A549 (cell line): ENCODE measurements at regions not wholly inside any gene's neighbourhood (a gene's known extent, or its start where the extent isn't known, plus 50 kb on each side); places are given as distances from the start of the nearest gene placed in this dataset.
A peak's percentile ranks its signal among the peaks of the same experiment; 100 is the strongest.

Experiments used
- ATAC-seq, 2 experiments: fragments of 200-7000 bp in 1 of 2; fragments of >200 bp in 1 of 2; cut with Nextera tagmentation in 1 of 2; cut with Tn5 transposase in 1 of 2; 3 replicates each; pipeline versions ENCODE4 v1.8.0 to v1.9.1; 2018 to 2020; ENCODE audit warnings: mild to moderate bottlenecking in 1 of 2, moderate library complexity in 1 of 2
- CTCF ChIA-PET: fragments of 300-600 bp; sonication (Branson Sonifier 250); formaldehyde crosslinking; extraction: SDS; loops from one replicate; lab custom pipeline; 2021; ENCODE audit warnings: antibody characterized with exemption, inconsistent platforms; lab: Yijun Ruan, JAX
- POLR2A ChIA-PET: fragments of 350-600 bp; formaldehyde crosslinking; extraction: SDS; loops from one replicate; lab custom pipeline; 2021; ENCODE audit warnings: antibody characterized with exemption, inconsistent platforms; lab: Yijun Ruan, JAX
- DNase-seq, 2 experiments: peaks; one replicate each; pipeline versions ENCODE4 v3.0.0 to v3.0.0-alpha.2; 2011 to 2016; ENCODE audit warnings: low read depth in 1 of 2, low spot score in 1 of 2
- FAIRE-seq: peaks from 2 replicates; lab custom pipeline; 2011; peaks lifted over from hg19 to GRCh38; lab: Jason Lieb, UNC
- H3K27ac ChIP-seq, 2 experiments: fragments of >200 bp; sonication (Bioruptor Twin); formaldehyde crosslinking; 3 replicates each; pipeline ENCODE4 v1.5.1; 2016 to 2017
- H3K4me1 ChIP-seq: fragments of >200 bp; sonication (Bioruptor Twin); formaldehyde crosslinking; 3 replicates; pipeline ENCODE4 v1.6.1; 2016
- H3K4me2 ChIP-seq: fragments of >200 bp; sonication (Bioruptor Twin); formaldehyde crosslinking; 3 replicates; pipeline ENCODE4 v1.6.1; 2016
- H3K4me3 ChIP-seq: fragments of >200 bp; sonication (Bioruptor Twin); formaldehyde crosslinking; 3 replicates; pipeline ENCODE4 v1.5.1; 2016
- H3K9me3 ChIP-seq: fragments of >200 bp; sonication (Bioruptor Twin); formaldehyde crosslinking; 3 replicates; pipeline ENCODE4 v1.6.1; 2016
- HDAC2 ChIP-seq: fragments of 200-600 bp; sonication (generic); IDR thresholded peaks from 2 replicates; pipeline ENCODE4 v1.6.1; 2016
- HOXB13 ChIP-seq: fragments of 250-450 bp; sonication (Bioruptor Pico); IDR thresholded peaks from 2 replicates; pipeline ENCODE4 v1.5.0; 2020; ENCODE audit warnings: low read depth, mild to moderate bottlenecking, moderate library complexity
- JUNB ChIP-seq: fragments of >200 bp; sonication (Bioruptor Twin); formaldehyde crosslinking; IDR thresholded peaks from 2 replicates; pipeline ENCODE4 v1.6.1; 2016
- KDM1A ChIP-seq: fragments of 200-600 bp; sonication (generic); IDR thresholded peaks from 2 replicates; pipeline ENCODE4 v1.6.1; 2016; ENCODE audit warnings: low read depth, mild to moderate bottlenecking
- KDM5A ChIP-seq: fragments of 200-600 bp; sonication (generic); IDR thresholded peaks from 2 replicates; pipeline ENCODE4 v1.6.1; 2016; ENCODE audit warnings: antibody characterized with exemption, mild to moderate bottlenecking
- MAFK ChIP-seq: fragments of 450-650 bp; IDR thresholded peaks from 2 replicates; pipeline ENCODE4 v1.6.1; 2014; ENCODE audit not compliant: partially characterized antibody
- POLR2A ChIP-seq: IDR thresholded peaks from 2 replicates; pipeline ENCODE4 v1.6.1; 2012; ENCODE audit warnings: mild to moderate bottlenecking, low read length
- RCOR1 ChIP-seq: fragments of 150-350 bp; IDR thresholded peaks from 2 replicates; pipeline ENCODE4 v1.6.1; 2014; ENCODE audit warnings: antibody characterized with exemption, low read length, low read depth
- TP53 ChIP-seq: fragments of 250-450 bp; sonication (Bioruptor Pico); IDR thresholded peaks from 2 replicates; pipeline ENCODE4 v1.5.0; 2021; ENCODE audit warnings: mild to moderate bottlenecking, moderate library complexity
- ZNF302 ChIP-seq: fragments of 250-450 bp; sonication (Bioruptor Pico); IDR thresholded peaks from 2 replicates; pipeline ENCODE4 v1.9.0; 2021; ENCODE audit warnings: inconsistent platforms, mild to moderate bottlenecking, moderate library complexity
- WGBS: methylation state at CpG from one replicate; pipeline ENCODE4 v1.1.6; 2017; ENCODE audit errors: missing lambda C conversion rate; 5-methylcytosine and 5-hydroxymethylcytosine counted together
- TF ChIP-seq, protein P1 (sequence below): fragments of >200 bp; sonication (Bioruptor Twin); formaldehyde crosslinking; IDR thresholded peaks from 3 replicates; pipeline ENCODE4 v1.6.1; 2016
- TF ChIP-seq, protein P2 (sequence below): fragments of 200-600 bp; sonication (generic); IDR thresholded peaks from 2 replicates; pipeline ENCODE4 v1.6.1; 2016; ENCODE audit warnings: antibody characterized with exemption, mild to moderate bottlenecking, moderate library complexity
- TF ChIP-seq, protein P3 (sequence below): fragments of 150-350 bp; IDR thresholded peaks from 2 replicates; pipeline ENCODE4 v1.6.1; 2014; ENCODE audit warnings: low read depth, mild to moderate bottlenecking, low read length
- TF ChIP-seq, protein P4 (sequence below): IDR thresholded peaks from 2 replicates; pipeline ENCODE4 v1.6.1; 2012; ENCODE audit warnings: low read depth, borderline replicate concordance

DNA sequence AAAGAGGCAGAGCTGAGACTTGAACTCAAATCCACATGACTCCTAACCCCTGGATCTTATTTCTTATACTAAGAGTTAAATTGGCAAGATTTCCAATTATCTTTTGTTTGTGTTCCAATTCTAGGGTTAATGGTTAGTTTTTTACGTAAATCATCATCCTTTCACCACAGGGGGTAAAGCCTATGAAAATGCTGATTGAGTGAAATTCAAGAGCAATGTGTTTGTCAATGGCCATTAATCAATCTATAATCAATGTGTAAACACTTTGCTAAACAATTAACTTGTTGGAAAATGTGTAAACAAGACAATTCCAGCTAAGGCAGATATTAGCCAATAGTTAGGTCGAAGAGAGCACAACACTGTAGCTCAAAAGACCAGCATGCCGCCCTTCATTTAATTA is 376.5 kb upstream of the ACVR2A start:
- TF ChIP-seq MAFK (peak; percentile 56), HOXB13 (no peak), KDM1A (no peak)
- DNase-seq (no peak), FAIRE-seq (no peak), ATAC-seq (no peak)
- Histone ChIP-seq H3K4me3 (no peak overlapping the region), H3K27ac (no peak overlapping the region), H3K9me3 (no peaks in the 10 kb centered on the region), H3K4me1 (no peaks in the 10 kb centered on the region), H3K4me2 (no peak overlapping the region)
- POLR2A ChIA-PET = no interaction called here
- CTCF ChIA-PET = no interaction called here
- 39% methylated on average over 3 of the region's 3 CpGs for WGBS

DNA sequence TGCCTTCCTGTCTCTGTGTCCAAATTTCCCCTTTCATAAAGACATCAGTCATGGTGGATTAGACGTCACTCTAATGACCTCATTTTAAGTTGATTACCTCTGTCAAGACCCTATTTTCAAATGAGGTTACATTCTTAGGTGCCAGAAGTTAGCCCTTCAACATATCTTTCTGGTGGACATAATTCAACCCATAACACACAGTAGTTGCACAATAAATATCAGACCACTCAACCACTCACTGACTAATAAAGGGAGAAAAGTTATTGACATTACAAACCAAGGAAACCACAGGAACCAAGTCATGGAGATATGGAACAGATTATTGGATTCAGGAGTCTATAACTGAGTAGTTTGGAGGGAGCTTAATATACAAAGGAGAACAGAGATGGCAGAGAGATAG is 377.4 kb upstream of the ACVR2A start:
- CTCF ChIA-PET = interaction anchor here (0.8 kb wide), 1 partner anchor 12 kb away, joined by 3 read pairs; no protein-coding TSS in a partner anchor
- no peak for DNase-seq
- H3K9me3 ChIP-seq = no peaks in the 10 kb centered on the region

DNA sequence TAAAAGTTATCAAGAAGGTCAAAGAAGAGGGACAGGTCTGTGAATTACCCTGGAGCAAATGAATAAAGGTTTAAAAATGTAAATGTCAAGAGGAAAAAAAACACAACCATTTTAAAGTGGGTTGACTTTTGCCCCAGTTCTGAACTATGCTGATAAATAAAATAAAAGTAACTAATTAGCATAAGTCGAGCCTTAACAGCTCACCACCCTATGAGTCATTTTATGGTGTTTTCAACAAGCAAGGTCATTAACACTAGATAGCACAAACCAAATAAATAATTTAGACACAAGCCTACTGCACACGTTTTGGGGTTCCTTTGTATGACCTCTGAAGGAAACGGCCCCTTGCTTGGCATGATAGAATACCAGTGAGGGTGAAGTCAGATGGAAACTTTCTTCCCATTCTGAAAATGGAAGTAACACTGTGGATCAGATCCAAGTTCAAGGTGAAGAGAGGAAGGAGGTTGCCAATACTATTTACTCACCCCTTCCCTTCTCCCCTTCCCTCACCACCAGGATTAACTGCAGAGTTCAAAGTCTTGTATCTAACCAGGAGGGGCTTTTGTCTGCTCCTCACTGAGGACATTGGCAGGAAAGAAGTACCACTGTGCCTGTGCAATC is 380.0 kb upstream of the ACVR2A start:
- Histone ChIP-seq H3K9me3 (no peaks in the 10 kb centered on the region), H3K4me3 (no peak overlapping the region), H3K27ac (no peak overlapping the region), H3K4me2 (no peak overlapping the region), H3K4me1 (no peaks in the 10 kb centered on the region)
- ChIA-PET POLR2A (no interaction called here), CTCF (no interaction called here)
- DNase-seq (no peak), ATAC-seq (no peak), FAIRE-seq (no peak)
- 9% methylated on average over 3 of the region's 3 CpGs for WGBS
- TF ChIP-seq, protein P1, sequence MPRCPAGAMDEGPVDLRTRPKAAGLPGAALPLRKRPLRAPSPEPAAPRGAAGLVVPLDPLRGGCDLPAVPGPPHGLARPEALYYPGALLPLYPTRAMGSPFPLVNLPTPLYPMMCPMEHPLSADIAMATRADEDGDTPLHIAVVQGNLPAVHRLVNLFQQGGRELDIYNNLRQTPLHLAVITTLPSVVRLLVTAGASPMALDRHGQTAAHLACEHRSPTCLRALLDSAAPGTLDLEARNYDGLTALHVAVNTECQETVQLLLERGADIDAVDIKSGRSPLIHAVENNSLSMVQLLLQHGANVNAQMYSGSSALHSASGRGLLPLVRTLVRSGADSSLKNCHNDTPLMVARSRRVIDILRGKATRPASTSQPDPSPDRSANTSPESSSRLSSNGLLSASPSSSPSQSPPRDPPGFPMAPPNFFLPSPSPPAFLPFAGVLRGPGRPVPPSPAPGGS = no peak
- TF ChIP-seq, protein P2, sequence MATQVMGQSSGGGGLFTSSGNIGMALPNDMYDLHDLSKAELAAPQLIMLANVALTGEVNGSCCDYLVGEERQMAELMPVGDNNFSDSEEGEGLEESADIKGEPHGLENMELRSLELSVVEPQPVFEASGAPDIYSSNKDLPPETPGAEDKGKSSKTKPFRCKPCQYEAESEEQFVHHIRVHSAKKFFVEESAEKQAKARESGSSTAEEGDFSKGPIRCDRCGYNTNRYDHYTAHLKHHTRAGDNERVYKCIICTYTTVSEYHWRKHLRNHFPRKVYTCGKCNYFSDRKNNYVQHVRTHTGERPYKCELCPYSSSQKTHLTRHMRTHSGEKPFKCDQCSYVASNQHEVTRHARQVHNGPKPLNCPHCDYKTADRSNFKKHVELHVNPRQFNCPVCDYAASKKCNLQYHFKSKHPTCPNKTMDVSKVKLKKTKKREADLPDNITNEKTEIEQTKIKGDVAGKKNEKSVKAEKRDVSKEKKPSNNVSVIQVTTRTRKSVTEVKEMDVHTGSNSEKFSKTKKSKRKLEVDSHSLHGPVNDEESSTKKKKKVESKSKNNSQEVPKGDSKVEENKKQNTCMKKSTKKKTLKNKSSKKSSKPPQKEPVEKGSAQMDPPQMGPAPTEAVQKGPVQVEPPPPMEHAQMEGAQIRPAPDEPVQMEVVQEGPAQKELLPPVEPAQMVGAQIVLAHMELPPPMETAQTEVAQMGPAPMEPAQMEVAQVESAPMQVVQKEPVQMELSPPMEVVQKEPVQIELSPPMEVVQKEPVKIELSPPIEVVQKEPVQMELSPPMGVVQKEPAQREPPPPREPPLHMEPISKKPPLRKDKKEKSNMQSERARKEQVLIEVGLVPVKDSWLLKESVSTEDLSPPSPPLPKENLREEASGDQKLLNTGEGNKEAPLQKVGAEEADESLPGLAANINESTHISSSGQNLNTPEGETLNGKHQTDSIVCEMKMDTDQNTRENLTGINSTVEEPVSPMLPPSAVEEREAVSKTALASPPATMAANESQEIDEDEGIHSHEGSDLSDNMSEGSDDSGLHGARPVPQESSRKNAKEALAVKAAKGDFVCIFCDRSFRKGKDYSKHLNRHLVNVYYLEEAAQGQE = no peak
- TF ChIP-seq, protein P3, sequence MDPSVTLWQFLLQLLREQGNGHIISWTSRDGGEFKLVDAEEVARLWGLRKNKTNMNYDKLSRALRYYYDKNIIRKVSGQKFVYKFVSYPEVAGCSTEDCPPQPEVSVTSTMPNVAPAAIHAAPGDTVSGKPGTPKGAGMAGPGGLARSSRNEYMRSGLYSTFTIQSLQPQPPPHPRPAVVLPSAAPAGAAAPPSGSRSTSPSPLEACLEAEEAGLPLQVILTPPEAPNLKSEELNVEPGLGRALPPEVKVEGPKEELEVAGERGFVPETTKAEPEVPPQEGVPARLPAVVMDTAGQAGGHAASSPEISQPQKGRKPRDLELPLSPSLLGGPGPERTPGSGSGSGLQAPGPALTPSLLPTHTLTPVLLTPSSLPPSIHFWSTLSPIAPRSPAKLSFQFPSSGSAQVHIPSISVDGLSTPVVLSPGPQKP = no peak

More for the DNA sequence above, 377.4 kb upstream of the ACVR2A start:
- POLR2A ChIA-PET = no interaction called here
- H3K4me3 ChIP-seq = no peak overlapping the region
- WGBS = 41% methylated on average over 1 of the region's 1 CpG
- FAIRE-seq = no peak
- H3K27ac ChIP-seq = no peak overlapping the region
- TF ChIP-seq KDM5A (no peak), JUNB (no peak), TP53 (no peak), ZNF302 (CRISPR knock-in tag) (no peak), RCOR1 (no peak), POLR2A (no peak), HDAC2 (no peak)
- TF ChIP-seq, protein P4, sequence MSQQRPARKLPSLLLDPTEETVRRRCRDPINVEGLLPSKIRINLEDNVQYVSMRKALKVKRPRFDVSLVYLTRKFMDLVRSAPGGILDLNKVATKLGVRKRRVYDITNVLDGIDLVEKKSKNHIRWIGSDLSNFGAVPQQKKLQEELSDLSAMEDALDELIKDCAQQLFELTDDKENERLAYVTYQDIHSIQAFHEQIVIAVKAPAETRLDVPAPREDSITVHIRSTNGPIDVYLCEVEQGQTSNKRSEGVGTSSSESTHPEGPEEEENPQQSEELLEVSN = no peak
- ATAC-seq = no peak
- H3K4me2 ChIP-seq = no peak overlapping the region
- H3K4me1 ChIP-seq = no peaks in the 10 kb centered on the region
